ENCODE measurements at regions not wholly inside any gene's neighbourhood (a gene's known extent, or its start where the extent isn't known, plus 50 kb on each side); places are given as distances from the start of the nearest gene placed in this dataset.

DNA sequence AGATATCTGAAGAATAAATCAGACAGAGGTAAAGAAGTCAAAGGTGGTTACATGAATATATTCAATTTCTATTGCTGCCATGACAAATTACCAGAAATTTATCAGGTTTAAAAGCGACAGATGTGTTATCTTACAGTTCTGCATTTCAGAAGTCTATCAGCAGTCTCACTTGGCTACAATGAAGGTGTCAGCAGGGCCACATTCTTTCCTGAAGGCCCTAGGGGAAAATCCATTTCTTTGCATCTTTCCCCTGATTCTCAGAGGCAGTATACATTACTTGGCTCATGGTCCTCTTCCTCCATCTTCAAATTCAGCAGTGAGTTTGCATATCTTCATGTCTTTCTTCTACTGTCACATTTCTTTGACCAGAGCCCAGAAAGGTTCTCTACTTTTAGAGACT is 145.8 kb upstream of the GULP1 start:
- TF ChIP-seq OSR1 (CRISPR knock-in tag; IDR thresholded peaks at IDR 0.05) (no peak), ZFP3 (CRISPR knock-in tag; IDR thresholded peaks at IDR 0.05) (no peak), ZNF70 (CRISPR knock-in tag; IDR thresholded peaks at IDR 0.05) (no peak), ZC3H10 (CRISPR knock-in tag; IDR thresholded peaks at IDR 0.05) (no peak), ESRRG (CRISPR knock-in tag; IDR thresholded peaks at IDR 0.05) (no peak), PPARA (CRISPR knock-in tag; IDR thresholded peaks at IDR 0.05; ENCODE audit: borderline replicate concordance) (no peak), TOX (CRISPR knock-in tag; IDR thresholded peaks at IDR 0.05; ENCODE audit: borderline replicate concordance) (no peak), RARB (CRISPR knock-in tag; IDR thresholded peaks at IDR 0.05) (no peak), ZNF8 (CRISPR knock-in tag; IDR thresholded peaks at IDR 0.05) (no peak), SNAI2 (CRISPR knock-in tag; IDR thresholded peaks at IDR 0.05) (no peak), ARNTL (CRISPR knock-in tag; IDR thresholded peaks at IDR 0.05; ENCODE audit: borderline replicate concordance, low read depth) (no peak), GLIS3 (CRISPR knock-in tag; IDR thresholded peaks at IDR 0.05) (no peak), CSDC2 (CRISPR knock-in tag; IDR thresholded peaks at IDR 0.05) (no peak), ISL1 (CRISPR knock-in tag; IDR thresholded peaks at IDR 0.05) (no peak), TCF4 (CRISPR knock-in tag; IDR thresholded peaks at IDR 0.05; ENCODE audit: borderline replicate concordance) (no peak), ZFP30 (CRISPR knock-in tag; IDR thresholded peaks at IDR 0.05) (no peak)
- TF ChIP-seq, protein P1, sequence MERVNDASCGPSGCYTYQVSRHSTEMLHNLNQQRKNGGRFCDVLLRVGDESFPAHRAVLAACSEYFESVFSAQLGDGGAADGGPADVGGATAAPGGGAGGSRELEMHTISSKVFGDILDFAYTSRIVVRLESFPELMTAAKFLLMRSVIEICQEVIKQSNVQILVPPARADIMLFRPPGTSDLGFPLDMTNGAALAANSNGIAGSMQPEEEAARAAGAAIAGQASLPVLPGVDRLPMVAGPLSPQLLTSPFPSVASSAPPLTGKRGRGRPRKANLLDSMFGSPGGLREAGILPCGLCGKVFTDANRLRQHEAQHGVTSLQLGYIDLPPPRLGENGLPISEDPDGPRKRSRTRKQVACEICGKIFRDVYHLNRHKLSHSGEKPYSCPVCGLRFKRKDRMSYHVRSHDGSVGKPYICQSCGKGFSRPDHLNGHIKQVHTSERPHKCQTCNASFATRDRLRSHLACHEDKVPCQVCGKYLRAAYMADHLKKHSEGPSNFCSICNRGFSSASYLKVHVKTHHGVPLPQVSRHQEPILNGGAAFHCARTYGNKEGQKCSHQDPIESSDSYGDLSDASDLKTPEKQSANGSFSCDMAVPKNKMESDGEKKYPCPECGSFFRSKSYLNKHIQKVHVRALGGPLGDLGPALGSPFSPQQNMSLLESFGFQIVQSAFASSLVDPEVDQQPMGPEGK (CRISPR knock-in tag; IDR thresholded peaks at IDR 0.05; ENCODE audit: borderline replicate concordance), result no peak
- TF ChIP-seq, protein P2, sequence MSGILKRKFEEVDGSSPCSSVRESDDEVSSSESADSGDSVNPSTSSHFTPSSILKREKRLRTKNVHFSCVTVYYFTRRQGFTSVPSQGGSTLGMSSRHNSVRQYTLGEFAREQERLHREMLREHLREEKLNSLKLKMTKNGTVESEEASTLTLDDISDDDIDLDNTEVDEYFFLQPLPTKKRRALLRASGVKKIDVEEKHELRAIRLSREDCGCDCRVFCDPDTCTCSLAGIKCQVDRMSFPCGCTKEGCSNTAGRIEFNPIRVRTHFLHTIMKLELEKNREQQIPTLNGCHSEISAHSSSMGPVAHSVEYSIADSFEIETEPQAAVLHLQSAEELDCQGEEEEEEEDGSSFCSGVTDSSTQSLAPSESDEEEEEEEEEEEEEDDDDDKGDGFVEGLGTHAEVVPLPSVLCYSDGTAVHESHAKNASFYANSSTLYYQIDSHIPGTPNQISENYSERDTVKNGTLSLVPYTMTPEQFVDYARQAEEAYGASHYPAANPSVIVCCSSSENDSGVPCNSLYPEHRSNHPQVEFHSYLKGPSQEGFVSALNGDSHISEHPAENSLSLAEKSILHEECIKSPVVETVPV (CRISPR knock-in tag; IDR thresholded peaks at IDR 0.05), result no peak
- TF ChIP-seq, protein P3, sequence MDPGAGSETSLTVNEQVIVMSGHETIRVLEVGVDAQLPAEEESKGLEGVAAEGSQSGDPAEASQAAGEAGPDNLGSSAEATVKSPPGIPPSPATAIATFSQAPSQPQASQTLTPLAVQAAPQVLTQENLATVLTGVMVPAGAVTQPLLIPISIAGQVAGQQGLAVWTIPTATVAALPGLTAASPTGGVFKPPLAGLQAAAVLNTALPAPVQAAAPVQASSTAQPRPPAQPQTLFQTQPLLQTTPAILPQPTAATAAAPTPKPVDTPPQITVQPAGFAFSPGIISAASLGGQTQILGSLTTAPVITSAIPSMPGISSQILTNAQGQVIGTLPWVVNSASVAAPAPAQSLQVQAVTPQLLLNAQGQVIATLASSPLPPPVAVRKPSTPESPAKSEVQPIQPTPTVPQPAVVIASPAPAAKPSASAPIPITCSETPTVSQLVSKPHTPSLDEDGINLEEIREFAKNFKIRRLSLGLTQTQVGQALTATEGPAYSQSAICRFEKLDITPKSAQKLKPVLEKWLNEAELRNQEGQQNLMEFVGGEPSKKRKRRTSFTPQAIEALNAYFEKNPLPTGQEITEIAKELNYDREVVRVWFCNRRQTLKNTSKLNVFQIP (CRISPR knock-in tag; IDR thresholded peaks at IDR 0.05; ENCODE audit: borderline replicate concordance, low read depth), result no peak
- TF ChIP-seq, protein P4, sequence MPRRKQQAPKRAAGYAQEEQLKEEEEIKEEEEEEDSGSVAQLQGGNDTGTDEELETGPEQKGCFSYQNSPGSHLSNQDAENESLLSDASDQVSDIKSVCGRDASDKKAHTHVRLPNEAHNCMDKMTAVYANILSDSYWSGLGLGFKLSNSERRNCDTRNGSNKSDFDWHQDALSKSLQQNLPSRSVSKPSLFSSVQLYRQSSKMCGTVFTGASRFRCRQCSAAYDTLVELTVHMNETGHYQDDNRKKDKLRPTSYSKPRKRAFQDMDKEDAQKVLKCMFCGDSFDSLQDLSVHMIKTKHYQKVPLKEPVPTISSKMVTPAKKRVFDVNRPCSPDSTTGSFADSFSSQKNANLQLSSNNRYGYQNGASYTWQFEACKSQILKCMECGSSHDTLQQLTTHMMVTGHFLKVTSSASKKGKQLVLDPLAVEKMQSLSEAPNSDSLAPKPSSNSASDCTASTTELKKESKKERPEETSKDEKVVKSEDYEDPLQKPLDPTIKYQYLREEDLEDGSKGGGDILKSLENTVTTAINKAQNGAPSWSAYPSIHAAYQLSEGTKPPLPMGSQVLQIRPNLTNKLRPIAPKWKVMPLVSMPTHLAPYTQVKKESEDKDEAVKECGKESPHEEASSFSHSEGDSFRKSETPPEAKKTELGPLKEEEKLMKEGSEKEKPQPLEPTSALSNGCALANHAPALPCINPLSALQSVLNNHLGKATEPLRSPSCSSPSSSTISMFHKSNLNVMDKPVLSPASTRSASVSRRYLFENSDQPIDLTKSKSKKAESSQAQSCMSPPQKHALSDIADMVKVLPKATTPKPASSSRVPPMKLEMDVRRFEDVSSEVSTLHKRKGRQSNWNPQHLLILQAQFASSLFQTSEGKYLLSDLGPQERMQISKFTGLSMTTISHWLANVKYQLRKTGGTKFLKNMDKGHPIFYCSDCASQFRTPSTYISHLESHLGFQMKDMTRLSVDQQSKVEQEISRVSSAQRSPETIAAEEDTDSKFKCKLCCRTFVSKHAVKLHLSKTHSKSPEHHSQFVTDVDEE (CRISPR knock-in tag; IDR thresholded peaks at IDR 0.05), result no peak
- ATAC-seq, result no peak

DNA sequence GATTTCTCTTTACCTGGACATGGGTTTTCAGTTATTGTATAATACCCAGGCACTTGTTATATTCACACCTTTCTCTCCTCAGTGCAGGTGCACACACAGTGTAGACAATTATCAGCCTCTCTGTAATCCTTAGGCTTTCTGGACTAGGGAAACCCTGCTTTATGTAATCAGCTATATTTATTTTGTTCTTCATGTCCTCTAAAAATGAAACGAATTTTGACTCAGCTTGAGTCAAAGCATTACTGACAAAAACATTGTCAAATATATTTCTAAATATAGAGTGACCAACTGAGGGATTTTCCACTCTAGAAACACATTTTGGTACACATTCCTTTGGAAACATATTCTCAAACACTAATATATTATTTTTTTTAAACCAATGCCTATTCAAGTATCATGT is 144.8 kb upstream of the GULP1 start:
- no peak for ATAC-seq
- TF ChIP-seq TOX (CRISPR knock-in tag; IDR thresholded peaks at IDR 0.05; ENCODE audit: borderline replicate concordance) (no peak), ZFP3 (CRISPR knock-in tag; IDR thresholded peaks at IDR 0.05) (no peak), ZNF565 (CRISPR knock-in tag; conservative IDR thresholded peaks at IDR 0.05; ENCODE audit: low read depth) (no peak), TCF4 (CRISPR knock-in tag; IDR thresholded peaks at IDR 0.05; ENCODE audit: borderline replicate concordance) (no peak), OSR1 (CRISPR knock-in tag; IDR thresholded peaks at IDR 0.05) (no peak), ISL1 (CRISPR knock-in tag; IDR thresholded peaks at IDR 0.05) (no peak), RARB (CRISPR knock-in tag; IDR thresholded peaks at IDR 0.05) (no peak), CSDC2 (CRISPR knock-in tag; IDR thresholded peaks at IDR 0.05) (no peak)
- TF ChIP-seq, protein P1 (CRISPR knock-in tag; IDR thresholded peaks at IDR 0.05; ENCODE audit: borderline replicate concordance), result no peak
- TF ChIP-seq, protein P4 (CRISPR knock-in tag; IDR thresholded peaks at IDR 0.05), result no peak
- TF ChIP-seq, protein P2 (CRISPR knock-in tag; IDR thresholded peaks at IDR 0.05), result no peak

Measured in SK-N-SH treated with all-trans-retinoic acid at 6 μM for 48 hours (cell line).